H1 (cell line): ENCODE measurements at regions not wholly inside any gene's neighbourhood (a gene's known extent, or its start where the extent isn't known, plus 50 kb on each side); places are given as distances from the start of the nearest gene placed in this dataset.

Source experiments
- BRCA1 ChIP-seq: IDR thresholded peaks from 2 replicates; pipeline ENCODE4 v1.6.1; 2012; ENCODE audit warnings: low read depth, low read length, improper control_type of control experiment
- CBX8 ChIP-seq: fragments of 300-800, 300-1000 bp; sonication (generic); IDR thresholded peaks from 2 replicates; pipeline ENCODE4 v1.7.1; 2016; ENCODE audit warnings: low read depth, low read length, borderline replicate concordance
- CEBPB ChIP-seq: IDR thresholded peaks from 2 replicates; pipeline ENCODE4 v1.6.1; 2012; ENCODE audit warnings: low read depth, low read length
- CHD2 ChIP-seq: IDR thresholded peaks from 2 replicates; pipeline ENCODE4 v1.6.1; 2012; ENCODE audit warnings: low read length, improper control_type of control experiment
- CTBP2 ChIP-seq: IDR thresholded peaks from 2 replicates; pipeline ENCODE4 v1.7.0; 2011; ENCODE audit warnings: borderline replicate concordance, mild to moderate bottlenecking, moderate library complexity, mixed read lengths, low read length; ENCODE audit not compliant: insufficient read depth, insufficient read length
- KDM5A ChIP-seq: fragments of 200-600 bp; IDR thresholded peaks from 2 replicates; pipeline ENCODE4 v1.7.1; 2012; ENCODE audit warnings: mild to moderate bottlenecking, low read length, inconsistent platforms, mixed read lengths
- POLR2AphosphoS5 ChIP-seq: IDR thresholded peaks from 2 replicates; pipeline ENCODE4 v1.6.1; 2011; ENCODE audit warnings: low read depth, low read length
- RAD21 ChIP-seq, 2 experiments: IDR thresholded peaks in 1 of 2; conservative IDR thresholded peaks in 1 of 2; 2 replicates each; pipeline ENCODE4 v1.6.1; 2011; ENCODE audit warnings: low read depth in 2 of 2, low read length in 2 of 2, improper control_type of control experiment in 1 of 2, inconsistent platforms in 1 of 2, mild to moderate bottlenecking in 1 of 2, moderate library complexity in 1 of 2
- RBBP5 ChIP-seq: IDR thresholded peaks from 2 replicates; pipeline ENCODE4 v1.7.1; 2012; ENCODE audit warnings: low read depth, mild to moderate bottlenecking, inconsistent platforms, low read length, moderate library complexity, borderline replicate concordance
- SP1 ChIP-seq: IDR thresholded peaks from 2 replicates; pipeline ENCODE4 v1.6.1; 2011; ENCODE audit warnings: low read depth, low read length
- SRF ChIP-seq: IDR thresholded peaks from 2 replicates; pipeline ENCODE4 v1.6.1; 2011; ENCODE audit warnings: mild to moderate bottlenecking, low read depth, low read length, moderate library complexity
- SUZ12 ChIP-seq: fragments of 200-600 bp; sonication (generic); IDR thresholded peaks from 2 replicates; pipeline ENCODE4 v1.6.1; 2012; ENCODE audit warnings: mild to moderate bottlenecking, inconsistent platforms, low read length, moderate library complexity, mixed read lengths
- TF ChIP-seq, protein P1 (sequence below): fragments of 300-600 bp; sonication (generic); IDR thresholded peaks from 2 replicates; pipeline ENCODE4 v1.7.1; 2012; ENCODE audit warnings: low read length, moderate library complexity, mild to moderate bottlenecking, inconsistent platforms; ENCODE audit not compliant: insufficient replicate concordance

DNA sequence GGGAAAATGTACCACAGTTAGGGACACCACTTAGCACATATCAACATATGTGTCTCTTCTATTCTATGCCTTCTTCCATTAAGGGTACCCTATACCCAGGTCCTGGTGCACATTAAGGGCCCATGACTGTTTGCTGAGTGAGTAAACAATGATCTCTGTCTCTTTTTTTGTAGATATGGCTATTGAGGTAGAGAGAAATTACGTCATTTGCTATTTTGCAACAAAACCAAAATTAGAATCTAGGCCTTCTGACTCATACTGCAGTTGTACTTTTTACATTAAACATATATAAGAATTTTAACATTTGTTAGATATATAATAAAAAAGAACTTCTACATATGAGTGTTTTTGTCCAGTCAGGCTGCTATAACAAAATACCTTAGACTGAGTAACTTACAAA lies 683.2 kb upstream of the LRRN3 start (continued):
- TF ChIP-seq, protein P1, sequence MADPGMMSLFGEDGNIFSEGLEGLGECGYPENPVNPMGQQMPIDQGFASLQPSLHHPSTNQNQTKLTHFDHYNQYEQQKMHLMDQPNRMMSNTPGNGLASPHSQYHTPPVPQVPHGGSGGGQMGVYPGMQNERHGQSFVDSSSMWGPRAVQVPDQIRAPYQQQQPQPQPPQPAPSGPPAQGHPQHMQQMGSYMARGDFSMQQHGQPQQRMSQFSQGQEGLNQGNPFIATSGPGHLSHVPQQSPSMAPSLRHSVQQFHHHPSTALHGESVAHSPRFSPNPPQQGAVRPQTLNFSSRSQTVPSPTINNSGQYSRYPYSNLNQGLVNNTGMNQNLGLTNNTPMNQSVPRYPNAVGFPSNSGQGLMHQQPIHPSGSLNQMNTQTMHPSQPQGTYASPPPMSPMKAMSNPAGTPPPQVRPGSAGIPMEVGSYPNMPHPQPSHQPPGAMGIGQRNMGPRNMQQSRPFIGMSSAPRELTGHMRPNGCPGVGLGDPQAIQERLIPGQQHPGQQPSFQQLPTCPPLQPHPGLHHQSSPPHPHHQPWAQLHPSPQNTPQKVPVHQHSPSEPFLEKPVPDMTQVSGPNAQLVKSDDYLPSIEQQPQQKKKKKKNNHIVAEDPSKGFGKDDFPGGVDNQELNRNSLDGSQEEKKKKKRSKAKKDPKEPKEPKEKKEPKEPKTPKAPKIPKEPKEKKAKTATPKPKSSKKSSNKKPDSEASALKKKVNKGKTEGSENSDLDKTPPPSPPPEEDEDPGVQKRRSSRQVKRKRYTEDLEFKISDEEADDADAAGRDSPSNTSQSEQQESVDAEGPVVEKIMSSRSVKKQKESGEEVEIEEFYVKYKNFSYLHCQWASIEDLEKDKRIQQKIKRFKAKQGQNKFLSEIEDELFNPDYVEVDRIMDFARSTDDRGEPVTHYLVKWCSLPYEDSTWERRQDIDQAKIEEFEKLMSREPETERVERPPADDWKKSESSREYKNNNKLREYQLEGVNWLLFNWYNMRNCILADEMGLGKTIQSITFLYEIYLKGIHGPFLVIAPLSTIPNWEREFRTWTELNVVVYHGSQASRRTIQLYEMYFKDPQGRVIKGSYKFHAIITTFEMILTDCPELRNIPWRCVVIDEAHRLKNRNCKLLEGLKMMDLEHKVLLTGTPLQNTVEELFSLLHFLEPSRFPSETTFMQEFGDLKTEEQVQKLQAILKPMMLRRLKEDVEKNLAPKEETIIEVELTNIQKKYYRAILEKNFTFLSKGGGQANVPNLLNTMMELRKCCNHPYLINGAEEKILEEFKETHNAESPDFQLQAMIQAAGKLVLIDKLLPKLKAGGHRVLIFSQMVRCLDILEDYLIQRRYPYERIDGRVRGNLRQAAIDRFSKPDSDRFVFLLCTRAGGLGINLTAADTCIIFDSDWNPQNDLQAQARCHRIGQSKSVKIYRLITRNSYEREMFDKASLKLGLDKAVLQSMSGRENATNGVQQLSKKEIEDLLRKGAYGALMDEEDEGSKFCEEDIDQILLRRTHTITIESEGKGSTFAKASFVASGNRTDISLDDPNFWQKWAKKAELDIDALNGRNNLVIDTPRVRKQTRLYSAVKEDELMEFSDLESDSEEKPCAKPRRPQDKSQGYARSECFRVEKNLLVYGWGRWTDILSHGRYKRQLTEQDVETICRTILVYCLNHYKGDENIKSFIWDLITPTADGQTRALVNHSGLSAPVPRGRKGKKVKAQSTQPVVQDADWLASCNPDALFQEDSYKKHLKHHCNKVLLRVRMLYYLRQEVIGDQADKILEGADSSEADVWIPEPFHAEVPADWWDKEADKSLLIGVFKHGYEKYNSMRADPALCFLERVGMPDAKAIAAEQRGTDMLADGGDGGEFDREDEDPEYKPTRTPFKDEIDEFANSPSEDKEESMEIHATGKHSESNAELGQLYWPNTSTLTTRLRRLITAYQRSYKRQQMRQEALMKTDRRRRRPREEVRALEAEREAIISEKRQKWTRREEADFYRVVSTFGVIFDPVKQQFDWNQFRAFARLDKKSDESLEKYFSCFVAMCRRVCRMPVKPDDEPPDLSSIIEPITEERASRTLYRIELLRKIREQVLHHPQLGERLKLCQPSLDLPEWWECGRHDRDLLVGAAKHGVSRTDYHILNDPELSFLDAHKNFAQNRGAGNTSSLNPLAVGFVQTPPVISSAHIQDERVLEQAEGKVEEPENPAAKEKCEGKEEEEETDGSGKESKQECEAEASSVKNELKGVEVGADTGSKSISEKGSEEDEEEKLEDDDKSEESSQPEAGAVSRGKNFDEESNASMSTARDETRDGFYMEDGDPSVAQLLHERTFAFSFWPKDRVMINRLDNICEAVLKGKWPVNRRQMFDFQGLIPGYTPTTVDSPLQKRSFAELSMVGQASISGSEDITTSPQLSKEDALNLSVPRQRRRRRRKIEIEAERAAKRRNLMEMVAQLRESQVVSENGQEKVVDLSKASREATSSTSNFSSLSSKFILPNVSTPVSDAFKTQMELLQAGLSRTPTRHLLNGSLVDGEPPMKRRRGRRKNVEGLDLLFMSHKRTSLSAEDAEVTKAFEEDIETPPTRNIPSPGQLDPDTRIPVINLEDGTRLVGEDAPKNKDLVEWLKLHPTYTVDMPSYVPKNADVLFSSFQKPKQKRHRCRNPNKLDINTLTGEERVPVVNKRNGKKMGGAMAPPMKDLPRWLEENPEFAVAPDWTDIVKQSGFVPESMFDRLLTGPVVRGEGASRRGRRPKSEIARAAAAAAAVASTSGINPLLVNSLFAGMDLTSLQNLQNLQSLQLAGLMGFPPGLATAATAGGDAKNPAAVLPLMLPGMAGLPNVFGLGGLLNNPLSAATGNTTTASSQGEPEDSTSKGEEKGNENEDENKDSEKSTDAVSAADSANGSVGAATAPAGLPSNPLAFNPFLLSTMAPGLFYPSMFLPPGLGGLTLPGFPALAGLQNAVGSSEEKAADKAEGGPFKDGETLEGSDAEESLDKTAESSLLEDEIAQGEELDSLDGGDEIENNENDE, result no peak
- TF ChIP-seq SP1, result no peak
- no peak for TF ChIP-seq CTBP2
- no peak for TF ChIP-seq RBBP5
- no peak for TF ChIP-seq RAD21 (IDR thresholded peaks at IDR 0.05 in 1 of 2, conservative IDR thresholded peaks at IDR 0.05 in 1 of 2; ENCODE audit: low read depth in 2 of 2, low read length in 2 of 2)
- no peak for TF ChIP-seq POLR2AphosphoS5
- no peak for TF ChIP-seq SRF
- TF ChIP-seq KDM5A, result no peak
- no peak for TF ChIP-seq CBX8
- no peak for TF ChIP-seq BRCA1
- TF ChIP-seq SUZ12, result no peak
- no peak for TF ChIP-seq CHD2
- no peak for TF ChIP-seq CEBPB
